MM.1S (cell line): ENCODE measurements at regions not wholly inside any gene's neighbourhood (a gene's known extent, or its start where the extent isn't known, plus 50 kb on each side); places are given as distances from the start of the nearest gene placed in this dataset.

ENCODE experiments used
- CTCF ChIP-seq: fragments of 300-600 bp; sonication (generic); IDR thresholded peaks from 2 replicates; pipeline ENCODE4 v1.5.1; 2016; ENCODE audit warnings: antibody characterized with exemption, low read length, mixed read lengths
- EZH2 ChIP-seq: fragments of 300-600 bp; sonication (generic); optimal IDR thresholded peaks from 2 replicates; pipeline ENCODE3; 2017; ENCODE audit warnings: low read depth, mild to moderate bottlenecking, antibody characterized with exemption, low read length, mixed read lengths
- EZH2phosphoT487 ChIP-seq: fragments of 300-600 bp; sonication (generic); IDR thresholded peaks from 2 replicates; pipeline ENCODE4 v1.6.1; 2018; ENCODE audit warnings: antibody characterized with exemption, low read length

GRCh38 chr1:82108843-82109242 is 308.1 kb downstream of the ADGRL2 start:
- TF ChIP-seq CTCF (no peak), EZH2 (no peak), EZH2phosphoT487 (no peak)
